ENCODE measurements at regions not wholly inside any gene's neighbourhood (a gene's known extent, or its start where the extent isn't known, plus 50 kb on each side); places are given as distances from the start of the nearest gene placed in this dataset.

DNA sequence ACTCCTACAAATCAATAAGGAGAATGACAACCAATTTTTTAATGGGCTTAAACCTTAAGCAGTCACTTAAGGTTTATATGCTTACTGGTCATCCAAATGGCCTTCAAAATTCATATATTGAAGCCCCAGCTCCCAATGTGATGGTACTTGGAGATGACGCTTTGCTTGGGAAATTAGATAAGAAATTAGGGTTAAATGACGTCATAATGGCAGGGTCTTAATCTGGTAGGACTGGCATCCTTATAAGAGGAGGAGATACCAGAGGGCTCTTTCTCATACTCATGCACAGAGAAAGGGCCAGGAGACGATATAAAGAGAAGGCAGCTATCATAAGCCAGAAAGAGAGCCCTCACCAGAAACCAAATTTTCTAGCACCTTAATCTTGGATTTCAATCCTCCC lies 350.8 kb upstream of the NFE2L3 start:
- ATAC-seq = no peak
- Histone ChIP-seq H3K4me1 (no peaks in the 10 kb centered on the region), H3K36me3 (no peaks in the 10 kb centered on the region), H3K27me3 (no peaks in the 10 kb centered on the region), H3K4me3 (no peak overlapping the region), H3K27ac (no peak overlapping the region), H3K9me3 (no peaks in the 10 kb centered on the region)
- TF ChIP-seq, protein P1, sequence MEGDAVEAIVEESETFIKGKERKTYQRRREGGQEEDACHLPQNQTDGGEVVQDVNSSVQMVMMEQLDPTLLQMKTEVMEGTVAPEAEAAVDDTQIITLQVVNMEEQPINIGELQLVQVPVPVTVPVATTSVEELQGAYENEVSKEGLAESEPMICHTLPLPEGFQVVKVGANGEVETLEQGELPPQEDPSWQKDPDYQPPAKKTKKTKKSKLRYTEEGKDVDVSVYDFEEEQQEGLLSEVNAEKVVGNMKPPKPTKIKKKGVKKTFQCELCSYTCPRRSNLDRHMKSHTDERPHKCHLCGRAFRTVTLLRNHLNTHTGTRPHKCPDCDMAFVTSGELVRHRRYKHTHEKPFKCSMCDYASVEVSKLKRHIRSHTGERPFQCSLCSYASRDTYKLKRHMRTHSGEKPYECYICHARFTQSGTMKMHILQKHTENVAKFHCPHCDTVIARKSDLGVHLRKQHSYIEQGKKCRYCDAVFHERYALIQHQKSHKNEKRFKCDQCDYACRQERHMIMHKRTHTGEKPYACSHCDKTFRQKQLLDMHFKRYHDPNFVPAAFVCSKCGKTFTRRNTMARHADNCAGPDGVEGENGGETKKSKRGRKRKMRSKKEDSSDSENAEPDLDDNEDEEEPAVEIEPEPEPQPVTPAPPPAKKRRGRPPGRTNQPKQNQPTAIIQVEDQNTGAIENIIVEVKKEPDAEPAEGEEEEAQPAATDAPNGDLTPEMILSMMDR (IDR thresholded peaks at IDR 0.05) = no peak
- DNase-seq = no peak
- FAIRE-seq = no peak
- intact Hi-C loops (cut with DNase I) = no loop called here
- 85 to 92% methylated on average over 3 of the region's 3 CpGs for WGBS, 2 donors

DNA sequence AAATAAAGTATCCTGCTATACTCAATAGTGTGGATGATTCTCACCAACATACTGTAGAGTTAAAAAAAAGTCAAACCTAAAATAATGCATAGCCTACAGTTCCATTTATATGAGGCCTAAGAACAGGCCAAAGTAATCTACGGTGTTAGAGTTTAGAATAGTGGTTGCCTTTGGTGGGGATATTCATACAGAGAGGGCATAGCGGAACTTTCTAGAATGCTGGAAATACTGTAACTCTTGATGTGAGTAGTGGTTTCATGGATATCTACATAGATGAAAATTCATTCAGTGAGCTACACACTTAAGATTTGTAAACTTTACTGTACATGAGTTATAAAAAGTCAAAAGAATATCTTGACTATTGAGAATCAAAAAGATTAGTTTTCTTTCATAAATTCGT lies 349.9 kb upstream of the NFE2L3 start:
- H3K9me3 ChIP-seq = no peaks in the 10 kb centered on the region
- H3K27me3 ChIP-seq = no peaks in the 10 kb centered on the region
- intact Hi-C loops (cut with DNase I) = no loop called here
- no peaks in the 10 kb centered on the region for H3K4me1 ChIP-seq
- no peak for DNase-seq
- TF ChIP-seq, protein P1 (IDR thresholded peaks at IDR 0.05) = no peak
- ATAC-seq = no peak
- no peak for FAIRE-seq
- no peak overlapping the region for H3K27ac ChIP-seq
- no peak overlapping the region for H3K4me3 ChIP-seq
- 72 to 76% methylated on average over 3 of the region's 3 CpGs for WGBS, 2 donors
- H3K36me3 ChIP-seq = no peaks in the 10 kb centered on the region

DNA sequence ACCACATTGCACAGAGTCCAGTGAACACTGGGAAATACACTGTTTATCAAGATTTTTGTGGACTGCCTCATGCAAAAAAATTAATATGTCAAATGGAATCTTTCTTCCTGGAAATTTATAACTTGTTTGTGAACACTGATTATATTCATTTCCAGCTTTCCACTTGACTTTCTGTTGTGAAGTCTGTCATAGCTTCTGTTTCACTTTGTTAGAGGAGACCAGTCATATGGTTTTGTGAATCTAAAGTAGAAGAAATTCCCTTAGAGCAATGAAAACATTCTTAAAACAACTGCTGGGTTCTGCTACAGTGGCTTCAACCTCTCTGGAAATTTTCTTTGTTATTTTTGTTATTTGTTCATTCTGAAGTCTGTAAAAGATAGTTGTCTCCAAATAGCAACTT lies 349.5 kb upstream of the NFE2L3 start:
- H3K27ac ChIP-seq = no peak overlapping the region
- no peaks in the 10 kb centered on the region for H3K27me3 ChIP-seq
- H3K4me1 ChIP-seq = no peaks in the 10 kb centered on the region
- H3K9me3 ChIP-seq = no peaks in the 10 kb centered on the region
- intact Hi-C loops (cut with DNase I) = no loop called here
- no peaks in the 10 kb centered on the region for H3K36me3 ChIP-seq
- FAIRE-seq = peak; percentile 59
- TF ChIP-seq, protein P1 (IDR thresholded peaks at IDR 0.05) = no peak
- no peak for DNase-seq
- H3K4me3 ChIP-seq = no peak overlapping the region
- ATAC-seq = no peak

DNA sequence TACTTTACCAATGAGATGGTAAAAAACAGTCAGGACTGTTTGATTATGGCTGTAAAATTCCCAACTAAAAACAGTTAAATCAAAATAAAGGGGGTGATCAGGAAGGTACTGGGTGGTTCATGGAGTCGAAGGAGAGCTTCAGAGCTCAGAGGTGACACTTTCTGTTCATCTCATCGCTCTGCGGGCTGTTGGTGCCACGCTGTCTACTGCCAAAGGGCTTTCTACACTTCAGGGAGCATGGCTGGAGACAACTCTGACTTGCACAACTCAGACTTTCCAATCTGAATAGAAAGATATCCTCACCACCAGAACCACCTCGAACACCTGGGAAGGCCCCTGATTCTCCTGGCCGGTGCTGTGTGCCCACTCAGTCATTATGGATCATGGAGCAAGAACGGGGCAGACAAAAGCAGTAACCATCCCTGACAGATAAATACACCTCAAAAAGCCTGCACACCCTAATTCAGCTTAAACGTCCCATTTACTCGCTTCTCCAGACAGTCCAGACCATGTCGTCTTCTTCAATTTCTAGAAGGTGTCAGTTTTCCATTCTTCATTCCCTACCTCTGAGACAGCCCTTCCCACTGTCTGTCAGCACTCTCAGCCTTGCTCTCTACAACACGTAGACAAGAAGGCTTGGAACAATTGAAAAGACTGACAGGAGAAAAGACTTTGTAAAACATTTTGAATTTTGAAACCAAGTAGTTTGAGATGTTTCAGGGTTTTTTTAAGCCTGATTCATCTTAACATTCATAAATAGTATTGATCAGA lies 348.7 kb upstream of the NFE2L3 start:
- Histone ChIP-seq H3K4me3 (no peak overlapping the region), H3K27me3 (no peaks in the 10 kb centered on the region), H3K9me3 (no peaks in the 10 kb centered on the region), H3K36me3 (no peaks in the 10 kb centered on the region), H3K4me1 (no peaks in the 10 kb centered on the region), H3K27ac (no peak overlapping the region)
- FAIRE-seq (no peak), DNase-seq (no peak), ATAC-seq (no peak)
- TF ChIP-seq, protein P1 (IDR thresholded peaks at IDR 0.05) = no peak
- intact Hi-C loops (cut with DNase I) = no loop called here
- WGBS, 2 donors = 75 to 81% methylated on average over 11 of the region's 11 CpGs

DNA sequence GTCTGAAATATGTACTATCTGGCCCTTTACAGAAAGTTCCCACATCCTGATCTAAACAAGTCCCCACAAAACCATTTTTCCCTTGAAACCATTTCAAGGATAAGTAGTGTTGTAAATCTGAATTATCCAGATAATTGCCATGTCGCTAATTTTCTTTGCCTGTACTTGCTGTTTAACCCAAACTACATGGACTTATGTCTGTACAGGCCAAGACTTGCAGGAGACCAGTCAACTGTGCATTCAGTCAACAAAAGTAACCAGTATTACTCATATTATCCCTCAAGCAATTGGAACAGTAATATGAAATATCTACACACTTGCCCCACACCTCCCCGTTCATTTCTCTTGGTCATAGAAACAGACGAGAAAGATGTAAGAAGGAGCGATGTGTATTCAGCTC lies 347.8 kb upstream of the NFE2L3 start:
- TF ChIP-seq, protein P1 (IDR thresholded peaks at IDR 0.05) = no peak
- ATAC-seq = no peak
- H3K27me3 ChIP-seq = no peaks in the 10 kb centered on the region
- no peaks in the 10 kb centered on the region for H3K4me1 ChIP-seq
- H3K27ac ChIP-seq = no peak overlapping the region
- DNase-seq = no peak
- FAIRE-seq = no peak
- no peaks in the 10 kb centered on the region for H3K9me3 ChIP-seq
- H3K36me3 ChIP-seq = no peaks in the 10 kb centered on the region
- intact Hi-C loops (cut with DNase I) = no loop called here
- no peak overlapping the region for H3K4me3 ChIP-seq
- 85 to 92% methylated on average over 4 of the region's 4 CpGs for WGBS, 2 donors
